ENCODE measurements at regions not wholly inside any gene's neighbourhood (a gene's known extent, or its start where the extent isn't known, plus 50 kb on each side); places are given as distances from the start of the nearest gene placed in this dataset.
"Not testable (repeated sequence)": the region's sequence is repeated elsewhere in the genome, so short reads cannot be mapped to it uniquely, and the experiment has no call there.

DNA sequence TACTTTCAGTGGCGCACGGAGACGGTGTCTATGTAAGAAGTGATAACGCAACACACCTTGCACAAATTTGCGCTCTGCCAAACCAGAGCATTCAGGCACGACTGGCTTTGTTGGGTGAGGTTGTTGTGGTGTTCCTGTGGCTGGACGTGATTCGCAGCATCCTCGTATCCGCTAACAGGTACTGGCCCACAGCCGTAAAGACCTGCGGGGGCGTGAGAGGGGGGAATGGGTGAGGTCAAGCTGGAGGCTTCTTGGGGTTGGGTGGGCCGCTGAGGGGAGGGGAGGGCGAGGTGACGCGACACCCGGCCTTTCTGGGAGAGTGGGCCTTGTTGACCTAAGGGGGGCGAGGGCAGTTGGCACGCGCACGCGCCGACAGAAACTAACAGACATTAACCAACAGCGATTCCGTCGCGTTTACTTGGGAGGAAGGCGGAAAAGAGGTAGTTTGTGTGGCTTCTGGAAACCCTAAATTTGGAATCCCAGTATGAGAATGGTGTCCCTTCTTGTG, 510.9 kb downstream of the KCNJ18 start:
- TF ChIP-seq CTCF (IDR thresholded peaks at IDR 0.05; ENCODE audit: control insufficient read depth, extremely low read depth, insufficient read depth) = no peak
- DNase-seq (ENCODE audit: low read depth) = no peak
- H3K4me3 ChIP-seq (ENCODE audit: low read depth, low read length) = no peak overlapping the region

DNA sequence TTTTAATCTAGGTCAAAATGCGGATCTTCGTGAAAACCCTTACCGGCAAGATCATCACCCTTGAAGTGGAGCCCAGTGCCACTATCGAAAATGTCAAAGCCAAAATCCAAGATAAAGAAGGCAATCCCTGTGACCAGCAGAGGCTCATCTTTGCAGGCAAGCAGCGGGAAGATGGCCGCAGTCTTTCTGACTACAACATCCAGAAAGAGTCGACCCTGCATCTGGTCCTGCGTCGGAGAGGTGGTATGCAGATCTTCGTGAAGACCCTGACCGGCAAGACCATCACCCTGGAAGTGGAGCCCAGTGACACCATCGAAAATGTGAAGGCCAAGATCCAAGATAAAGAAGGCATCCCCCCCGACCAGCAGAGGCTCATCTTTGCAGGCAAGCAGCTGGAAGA, 511.8 kb downstream of the KCNJ18 start:
- not testable (repeated sequence) for H3K4me3 ChIP-seq (ENCODE audit: low read depth, low read length); DNase-seq (ENCODE audit: low read depth)

DNA sequence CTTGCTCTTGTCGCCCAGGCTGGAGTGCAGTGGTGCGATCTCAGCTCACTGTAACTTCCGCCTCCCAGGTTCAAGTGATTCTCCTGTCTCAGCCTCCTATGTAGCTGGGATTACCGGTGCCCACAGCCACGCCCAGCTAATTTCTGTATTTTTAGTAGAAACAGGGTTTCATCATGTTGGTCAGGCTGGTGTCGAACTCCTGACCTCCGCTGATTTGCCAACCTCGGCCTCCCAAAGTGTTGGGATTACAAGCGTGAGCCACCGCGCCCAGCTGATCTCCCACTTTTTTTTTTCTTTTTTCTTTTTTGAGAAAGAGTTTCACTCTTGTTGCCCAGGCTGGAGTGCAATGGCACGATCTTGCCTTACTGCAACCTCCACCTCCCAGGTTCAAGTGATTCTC, 517.9 kb downstream of the KCNJ18 start:
- H3K4me3 ChIP-seq (ENCODE audit: low read depth, low read length); DNase-seq (ENCODE audit: low read depth): not testable (repeated sequence)

DNA sequence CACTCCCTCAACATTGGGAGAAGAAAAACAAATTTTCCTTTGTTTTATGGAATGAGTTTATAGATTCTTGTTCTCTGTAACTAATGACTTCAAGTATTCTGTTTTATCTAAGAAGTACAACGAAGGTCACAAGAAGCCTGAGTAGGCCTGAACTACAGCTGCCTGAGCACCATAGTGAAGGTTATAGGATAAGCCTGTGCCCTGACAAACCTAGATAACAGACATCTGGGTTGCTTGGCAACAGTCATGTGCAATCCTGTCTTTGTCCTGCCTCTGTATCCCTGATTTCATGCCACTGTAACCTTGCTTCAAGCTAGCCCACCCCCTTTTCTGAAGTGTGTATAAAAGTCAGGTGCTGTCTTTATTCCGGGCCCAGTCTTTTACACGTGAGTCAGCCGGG, 520.8 kb downstream of the KCNJ18 start:
- not testable (repeated sequence) for H3K4me3 ChIP-seq (ENCODE audit: low read depth, low read length); DNase-seq (ENCODE audit: low read depth)

DNA sequence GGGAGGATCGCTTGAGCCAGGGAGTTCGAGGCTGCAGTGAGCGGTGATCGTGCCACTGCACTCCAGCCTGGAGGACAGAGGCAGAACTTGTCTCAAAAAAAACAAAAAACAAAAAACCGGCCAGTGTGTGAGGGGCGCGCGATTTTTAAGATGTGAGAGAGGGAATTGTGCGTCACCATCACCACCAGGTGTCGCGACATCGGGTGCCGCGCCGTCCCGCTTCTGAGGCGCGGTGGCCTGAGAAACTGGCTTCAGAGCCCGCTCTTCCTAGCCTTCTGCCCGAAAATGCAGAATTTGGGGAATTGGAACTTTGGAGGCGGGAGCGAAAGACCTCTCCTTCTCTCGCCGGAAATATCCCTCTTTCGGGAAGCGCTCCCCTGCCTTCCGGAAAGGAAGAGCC, 524.8 kb downstream of the KCNJ18 start:
- DNase-seq (ENCODE audit: low read depth) = no peak
- no peak overlapping the region for H3K4me3 ChIP-seq (ENCODE audit: low read depth, low read length)
- TF ChIP-seq CTCF (IDR thresholded peaks at IDR 0.05; ENCODE audit: control insufficient read depth, extremely low read depth, insufficient read depth) = no peak

DNA sequence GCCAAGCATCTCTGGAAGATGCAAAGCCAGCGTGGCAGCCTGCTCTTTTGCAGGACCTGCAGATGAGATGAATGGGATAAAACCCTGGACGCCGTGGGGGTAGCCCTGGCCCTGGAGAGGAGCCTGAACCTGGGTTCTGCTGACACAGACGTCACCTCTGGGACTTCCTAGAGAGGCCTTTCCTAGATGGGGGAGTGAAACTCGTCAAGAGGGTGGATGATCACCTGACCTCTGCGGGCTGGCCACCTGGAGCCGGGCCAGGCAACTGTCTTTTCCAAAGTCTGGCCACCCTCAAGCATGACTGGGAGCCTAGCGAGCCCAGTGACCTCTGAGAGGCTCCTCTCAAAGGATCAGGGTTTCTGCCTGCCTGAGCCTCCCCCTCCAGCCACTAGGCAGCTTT, 529.0 kb downstream of the KCNJ18 start:
- DNase-seq (ENCODE audit: low read depth) = no peak
- H3K4me3 ChIP-seq (ENCODE audit: low read depth, low read length) = no peak overlapping the region
- TF ChIP-seq CTCF (IDR thresholded peaks at IDR 0.05; ENCODE audit: control insufficient read depth, extremely low read depth, insufficient read depth) = no peak

DNA sequence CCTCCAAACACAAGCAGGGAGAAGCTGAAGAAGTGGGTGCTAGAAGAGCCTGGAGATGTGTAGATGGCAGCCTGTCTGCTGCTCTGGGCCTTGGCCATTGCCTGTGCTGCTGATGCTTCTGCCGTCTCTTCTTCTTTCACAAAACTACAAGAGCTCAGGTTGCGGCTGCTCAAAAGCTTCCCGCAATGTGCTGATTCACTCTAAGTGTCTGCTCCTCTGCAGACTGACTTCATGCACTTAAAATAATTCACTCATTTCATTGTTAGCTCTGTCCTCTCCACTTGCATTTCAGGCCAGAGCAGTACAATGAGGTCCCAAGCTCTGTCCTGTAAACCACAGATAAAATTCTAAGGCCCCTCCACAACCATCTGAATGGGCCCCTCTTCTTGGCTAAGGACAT, 534.2 kb downstream of the KCNJ18 start:
- not testable (repeated sequence) for DNase-seq (ENCODE audit: low read depth); H3K4me3 ChIP-seq (ENCODE audit: low read depth, low read length)

- DNase-seq (ENCODE audit: low read depth); H3K4me3 ChIP-seq (ENCODE audit: low read depth, low read length): not testable (repeated sequence)
Observed at GRCh38 chr17:22226932-22227331, 534.6 kb downstream of the KCNJ18 start.

DNA sequence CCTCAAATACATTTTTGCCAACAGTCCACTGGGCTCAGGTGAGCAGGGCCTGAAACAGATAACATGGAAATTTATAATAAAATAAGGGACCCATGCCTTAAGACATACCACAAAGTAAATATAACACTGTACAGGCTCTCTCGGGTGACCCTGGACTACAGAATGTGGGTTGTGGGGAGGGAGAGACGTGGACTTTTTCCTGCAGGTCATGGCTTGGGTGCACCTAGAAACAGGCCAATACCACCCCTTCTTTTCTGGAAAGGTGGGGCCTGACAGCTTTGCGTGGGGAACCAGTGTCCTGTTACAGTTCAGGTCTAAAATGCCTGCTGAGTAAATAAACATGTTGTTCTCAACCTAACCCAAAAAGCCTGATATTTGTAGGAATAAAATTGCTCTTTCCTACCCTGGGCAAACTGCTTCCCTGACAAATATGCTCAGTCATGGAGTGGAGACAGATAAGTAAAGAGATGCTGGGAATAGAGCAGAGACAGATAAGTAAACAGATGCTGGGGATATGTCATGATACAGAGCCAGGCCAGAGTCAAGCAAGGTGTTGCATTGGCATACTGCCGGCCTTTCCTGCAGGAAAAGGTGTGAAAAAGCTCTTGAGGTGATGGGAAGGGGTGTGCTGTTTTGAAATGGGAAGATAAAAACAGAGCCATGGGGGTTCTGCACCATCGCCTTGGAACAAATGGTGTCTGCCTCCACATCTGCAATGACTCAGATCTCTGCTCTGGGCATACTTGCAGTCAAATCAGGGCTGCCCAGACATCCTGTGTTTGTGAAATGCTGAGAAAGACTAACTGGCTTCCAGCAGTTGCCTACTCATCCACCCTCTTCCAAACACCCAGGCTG, 535.6 kb downstream of the KCNJ18 start:
- not testable (repeated sequence) for DNase-seq (ENCODE audit: low read depth)

GRCh38 chr17:22229821-22230220, 537.5 kb downstream of the KCNJ18 start:
- not testable (repeated sequence) for H3K4me3 ChIP-seq (ENCODE audit: low read depth, low read length); DNase-seq (ENCODE audit: low read depth)

More for the DNA sequence above, 535.6 kb downstream of the KCNJ18 start:
- not testable (repeated sequence) for H3K4me3 ChIP-seq (ENCODE audit: low read depth, low read length)

DNA sequence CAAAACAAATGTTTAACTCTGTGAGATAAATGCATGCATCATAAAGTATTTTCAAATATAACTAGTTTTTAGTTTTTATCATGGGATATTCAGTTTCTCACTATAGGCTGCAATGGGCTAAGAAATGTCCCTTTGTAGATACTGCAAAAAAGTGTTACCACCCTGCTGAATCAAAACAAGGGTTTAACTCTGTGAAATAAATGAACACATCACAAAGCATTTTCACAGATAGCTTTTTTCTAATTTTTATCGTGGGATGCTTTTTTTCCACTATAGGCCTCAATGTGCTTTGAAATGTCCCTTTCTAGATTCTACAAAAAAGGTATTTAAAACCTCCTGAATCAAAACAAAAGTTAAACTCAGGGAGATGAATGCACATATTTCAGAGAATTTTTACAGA, 541.1 kb downstream of the KCNJ18 start:
- H3K4me3 ChIP-seq (ENCODE audit: low read depth, low read length) = no peak overlapping the region
- TF ChIP-seq CTCF (IDR thresholded peaks at IDR 0.05; ENCODE audit: control insufficient read depth, extremely low read depth, insufficient read depth) = no peak
- no peak for DNase-seq (ENCODE audit: low read depth)
